ENCODE measurements at regions not wholly inside any gene's neighbourhood (a gene's known extent, or its start where the extent isn't known, plus 50 kb on each side); places are given as distances from the start of the nearest gene placed in this dataset.
A peak's percentile ranks its signal among the peaks of the same experiment; 100 is the strongest.

DNA sequence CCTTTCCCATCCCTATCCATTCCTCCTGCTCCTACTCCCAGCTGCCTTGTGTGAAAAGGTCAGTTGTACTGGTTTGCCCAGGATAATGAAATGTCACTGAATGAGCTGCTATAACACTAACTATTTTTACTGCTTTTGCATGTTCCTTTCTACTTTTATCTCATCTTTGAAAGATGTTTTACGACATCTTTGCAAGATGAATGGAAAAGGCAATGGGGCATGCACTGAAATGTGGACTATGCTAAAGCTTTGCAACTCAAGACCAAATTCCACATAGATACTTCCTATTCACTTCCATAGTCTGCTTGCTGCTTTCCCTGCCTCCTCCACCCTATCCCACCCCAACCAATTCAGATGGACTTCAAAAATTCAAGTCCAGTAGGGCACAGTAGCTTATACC, 111.3 kb downstream of the SETD4 start:
- Mint-ChIP-seq H3K27ac (no peak overlapping the region), H3K4me1 (no peaks in the 10 kb centered on the region), H3K4me3 (no peak overlapping the region), H3K36me3 (no peaks in the 10 kb centered on the region), H3K9me3 (no peaks in the 10 kb centered on the region)
- ATAC-seq, result no peak
- no peak for DNase-seq (ENCODE audit: low spot score in 2 of 2)

DNA sequence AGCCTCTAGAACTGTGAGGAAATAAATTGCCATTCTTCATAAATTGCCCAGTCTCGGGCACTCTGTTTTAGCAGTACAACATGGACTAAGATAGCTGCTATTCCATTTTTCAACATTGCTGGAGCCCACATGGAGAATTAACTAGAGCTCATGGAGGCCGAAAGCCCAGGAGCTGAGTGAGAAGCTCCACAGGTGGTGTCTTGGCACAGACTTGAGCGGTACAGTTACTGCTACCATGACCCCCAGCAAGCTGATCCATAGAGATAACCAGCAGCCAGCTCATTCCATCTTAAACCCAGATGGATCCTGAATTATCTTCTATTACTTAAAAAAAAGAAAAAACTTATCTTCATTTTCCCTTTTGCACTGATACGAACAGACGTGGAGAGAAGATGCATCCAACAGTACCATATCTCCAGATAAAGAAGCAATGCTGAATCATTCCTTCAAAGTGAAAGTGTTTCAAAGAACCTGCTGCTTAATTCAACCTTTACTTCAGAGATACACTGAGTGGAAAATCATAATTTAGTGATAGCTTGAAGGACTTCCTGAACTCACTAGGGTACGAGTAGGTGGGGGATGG, 115.1 kb downstream of the SETD4 start:
- ATAC-seq (no peak), DNase-seq (ENCODE audit: low spot score in 2 of 2) (no peak)
- no peaks in the 10 kb centered on the region for H3K36me3 Mint-ChIP-seq
- no peak overlapping the region for H3K27ac Mint-ChIP-seq
- H3K4me1 Mint-ChIP-seq, result no peaks in the 10 kb centered on the region
- no peak overlapping the region for H3K4me3 Mint-ChIP-seq
- no peaks in the 10 kb centered on the region for H3K9me3 Mint-ChIP-seq

DNA sequence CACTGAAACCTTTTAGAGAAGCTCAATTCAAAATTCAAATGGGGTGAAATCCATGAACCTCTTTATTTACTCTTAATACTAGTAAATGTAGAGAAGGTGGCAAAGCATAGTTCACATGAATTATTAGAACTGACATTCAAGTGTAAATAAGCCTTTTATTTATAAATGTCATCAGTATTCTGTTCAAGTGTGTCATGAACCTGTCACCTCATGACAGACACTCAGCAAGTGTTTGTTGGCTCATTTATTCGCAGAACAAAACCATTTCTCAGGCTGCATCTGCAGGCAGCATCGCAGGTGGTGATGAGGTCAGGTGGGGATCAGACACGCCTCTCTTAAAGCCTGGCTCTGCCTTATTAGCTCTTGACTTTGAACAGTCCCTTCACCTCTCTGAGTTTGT, 116.6 kb downstream of the SETD4 start:
- ATAC-seq, result no peak
- Mint-ChIP-seq H3K4me3 (no peak overlapping the region), H3K4me1 (no peaks in the 10 kb centered on the region), H3K36me3 (no peaks in the 10 kb centered on the region), H3K9me3 (no peaks in the 10 kb centered on the region), H3K27ac (no peak overlapping the region)
- DNase-seq (ENCODE audit: low spot score in 2 of 2), result no peak

DNA sequence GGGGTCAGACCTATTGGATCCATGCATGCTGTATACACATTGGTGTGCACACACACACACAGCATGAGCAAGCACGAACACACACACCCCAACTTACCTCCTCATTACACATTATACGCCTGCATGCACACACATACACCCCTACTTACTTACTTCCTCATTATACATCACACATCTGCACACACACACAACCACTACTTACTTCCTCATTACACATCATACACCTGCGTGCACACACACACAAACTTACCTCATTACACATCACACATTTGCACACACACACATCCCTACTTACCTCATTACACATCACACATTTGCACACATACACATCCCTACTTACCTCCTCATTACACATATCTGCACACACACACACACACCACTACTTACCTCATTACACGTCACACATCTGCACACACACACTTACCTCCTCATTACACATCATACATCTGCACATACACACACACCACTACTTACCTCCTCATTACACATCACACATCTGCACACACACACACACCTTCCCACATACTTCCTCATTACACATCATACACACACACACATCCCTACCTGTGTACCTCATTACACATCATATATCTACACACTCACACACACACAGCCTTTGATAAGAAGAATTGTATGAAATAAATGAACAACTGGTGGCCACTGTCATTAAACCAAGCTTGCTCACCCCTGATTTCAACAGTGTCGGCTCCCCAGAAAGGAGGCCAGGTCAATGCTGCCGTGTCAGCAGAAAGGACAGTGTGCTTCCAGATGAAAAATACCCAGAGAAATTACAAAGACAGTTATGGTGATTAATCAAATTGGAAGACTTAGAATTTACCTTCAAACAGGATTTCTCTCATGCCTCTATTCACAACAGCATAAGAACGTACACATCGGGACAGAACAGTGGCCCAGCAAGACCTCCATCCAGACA, 117.8 kb downstream of the SETD4 start:
- Mint-ChIP-seq H3K4me1 (no peaks in the 10 kb centered on the region), H3K4me3 (no peak overlapping the region), H3K27ac (no peak overlapping the region), H3K36me3 (no peaks in the 10 kb centered on the region), H3K9me3 (no peaks in the 10 kb centered on the region)
- DNase-seq (ENCODE audit: low spot score in 2 of 2) (no peak), ATAC-seq (no peak)

DNA sequence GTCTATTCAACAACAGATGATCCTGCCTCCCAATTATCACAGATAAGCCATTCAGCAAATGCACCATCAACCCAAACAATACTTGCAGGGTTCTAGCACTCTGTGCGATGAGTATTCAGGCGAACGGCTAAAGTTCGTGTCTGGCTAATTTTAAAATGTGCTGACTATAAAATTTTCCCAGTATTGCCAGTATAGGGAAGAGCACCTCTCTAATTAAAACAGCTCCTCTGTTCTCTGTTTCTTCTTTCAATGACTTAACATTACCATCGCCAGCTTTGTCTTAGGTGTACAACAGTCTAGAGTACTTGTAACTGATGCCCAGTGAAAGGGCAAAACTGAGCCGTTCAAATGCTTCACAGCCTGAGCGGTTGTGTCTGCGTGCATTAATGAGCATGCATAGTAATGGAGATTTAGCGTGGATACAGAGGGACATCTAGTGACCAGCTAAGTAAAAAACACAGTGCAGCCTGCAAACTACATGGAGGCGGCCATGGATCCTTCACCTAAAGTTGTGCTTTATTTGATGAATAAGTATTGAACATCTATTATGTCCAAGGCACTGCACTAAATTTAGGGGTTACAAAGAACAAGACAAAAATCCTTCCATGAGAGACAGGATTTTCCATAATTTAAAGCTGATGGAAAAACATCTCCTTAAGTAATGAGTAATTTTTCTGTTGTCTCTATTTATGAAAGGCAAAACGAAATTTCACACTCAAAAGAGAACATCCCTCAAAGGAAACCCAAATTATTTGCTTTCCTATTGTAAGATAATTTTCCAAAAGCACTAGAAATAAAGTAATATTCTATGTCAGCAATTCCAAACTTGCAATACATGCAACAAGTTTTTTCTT, 120.0 kb downstream of the SETD4 start:
- no peak for DNase-seq (ENCODE audit: low spot score in 2 of 2)
- Mint-ChIP-seq H3K4me1 (no peaks in the 10 kb centered on the region), H3K9me3 (no peaks in the 10 kb centered on the region), H3K4me3 (no peak overlapping the region), H3K27ac (no peak overlapping the region), H3K36me3 (no peaks in the 10 kb centered on the region)
- ATAC-seq, result peak; percentile 32

DNA sequence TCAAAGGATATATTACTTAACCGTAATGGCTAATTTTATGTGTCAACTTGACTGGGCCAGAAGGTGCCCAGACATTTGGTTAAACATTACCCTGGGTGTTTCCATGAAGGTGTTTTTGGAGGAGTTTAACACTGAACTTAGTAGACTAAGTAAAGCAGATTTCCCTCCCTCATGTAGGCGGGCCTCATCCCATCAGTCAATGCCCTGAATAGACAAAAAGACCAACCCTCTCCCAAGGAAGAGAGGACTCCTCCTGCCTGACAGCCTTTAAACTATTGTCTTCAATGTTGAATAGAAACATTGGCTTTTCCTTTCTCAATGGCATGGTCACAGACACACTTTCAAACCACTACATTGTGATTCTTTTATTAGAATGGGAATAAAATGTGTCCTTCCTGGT, 121.9 kb downstream of the SETD4 start:
- no peak overlapping the region for H3K27ac Mint-ChIP-seq
- no peaks in the 10 kb centered on the region for H3K9me3 Mint-ChIP-seq
- no peaks in the 10 kb centered on the region for H3K36me3 Mint-ChIP-seq
- no peak for ATAC-seq
- H3K4me1 Mint-ChIP-seq, result no peaks in the 10 kb centered on the region
- H3K4me3 Mint-ChIP-seq, result no peak overlapping the region
- DNase-seq (ENCODE audit: low spot score in 2 of 2), result peak in 1 of 2 donors; percentile 22

DNA sequence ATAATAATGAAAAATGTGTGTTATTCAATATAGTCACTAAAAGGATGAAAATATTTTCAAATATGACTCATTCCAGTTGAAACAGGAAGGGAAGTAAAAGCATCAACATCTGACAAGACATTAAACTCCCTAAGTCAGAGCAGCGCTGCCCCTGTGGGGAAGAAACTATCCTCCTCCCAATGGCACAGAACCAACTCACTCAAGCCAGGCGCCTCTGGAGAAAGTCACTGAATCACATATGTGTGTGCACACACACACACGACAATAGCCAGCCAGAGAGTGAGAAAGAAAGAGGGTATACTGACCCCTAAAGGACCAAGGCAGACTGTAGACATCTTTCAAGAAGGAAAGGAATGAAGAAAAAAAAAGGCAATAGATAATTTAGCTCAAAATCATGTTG, 126.9 kb downstream of the SETD4 start:
- Mint-ChIP-seq H3K27ac (no peak overlapping the region), H3K36me3 (no peaks in the 10 kb centered on the region), H3K4me1 (no peaks in the 10 kb centered on the region), H3K4me3 (no peak overlapping the region), H3K9me3 (no peaks in the 10 kb centered on the region)
- no peak for ATAC-seq
- no peak for DNase-seq (ENCODE audit: low spot score in 2 of 2)

DNA sequence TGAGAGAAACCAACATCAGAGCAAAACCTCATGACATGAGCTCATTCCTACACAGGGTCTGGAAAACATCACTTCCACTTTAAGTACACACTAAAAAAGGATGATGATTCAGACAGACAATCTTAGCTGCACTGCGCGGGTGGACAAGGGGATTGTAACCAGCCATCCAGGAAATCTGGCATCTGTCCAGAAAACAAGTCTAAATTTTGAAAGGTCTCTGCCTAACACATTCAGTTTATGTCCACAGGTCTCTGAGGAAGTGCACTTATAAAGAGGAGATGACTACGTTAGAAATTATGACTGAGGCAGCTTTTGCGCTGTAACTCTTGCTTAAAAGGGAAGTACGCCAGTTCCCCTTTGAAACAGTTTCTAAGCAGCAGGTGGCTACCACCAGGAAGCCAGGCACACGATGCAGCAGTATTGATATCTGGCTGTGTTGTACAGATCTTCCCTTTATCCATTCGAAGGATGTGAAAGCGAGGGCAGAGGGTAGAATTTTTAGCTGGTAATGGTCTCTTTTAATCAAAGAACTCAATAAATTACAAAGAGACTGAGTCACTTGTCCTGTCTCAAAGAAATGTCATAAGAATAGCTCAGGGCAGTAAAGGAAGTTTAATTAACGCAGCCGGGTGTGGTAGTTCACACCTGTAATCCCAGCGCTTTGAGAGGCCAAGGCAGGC, 128.0 kb downstream of the SETD4 start:
- Mint-ChIP-seq H3K9me3 (no peaks in the 10 kb centered on the region), H3K4me3 (no peak overlapping the region), H3K27ac (no peak overlapping the region), H3K36me3 (no peaks in the 10 kb centered on the region), H3K4me1 (no peaks in the 10 kb centered on the region)
- DNase-seq (ENCODE audit: low spot score in 2 of 2) (no peak), ATAC-seq (peak; percentile 66)

DNA sequence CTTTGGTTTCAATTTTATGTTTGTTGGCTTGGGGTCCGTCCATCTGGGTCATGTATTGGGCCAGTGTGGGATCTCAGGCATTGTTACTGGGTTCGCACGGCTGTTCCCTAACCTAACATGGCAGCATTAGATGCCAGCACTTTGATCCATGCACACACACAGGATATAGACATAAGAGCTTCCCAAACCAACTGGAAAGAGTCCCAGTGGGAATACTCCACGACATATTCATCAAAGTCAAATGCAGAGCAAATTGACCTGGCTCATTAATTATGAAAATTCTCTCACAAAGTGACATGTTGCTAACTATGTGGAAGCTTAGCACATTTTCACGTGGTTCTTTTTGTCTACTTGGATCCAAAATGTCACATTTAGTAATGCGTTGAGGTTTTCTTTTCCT, 130.4 kb downstream of the SETD4 start:
- H3K27ac Mint-ChIP-seq, result no peak overlapping the region
- DNase-seq (ENCODE audit: low spot score in 2 of 2), result no peak
- no peaks in the 10 kb centered on the region for H3K4me1 Mint-ChIP-seq
- H3K36me3 Mint-ChIP-seq, result no peaks in the 10 kb centered on the region
- no peak for ATAC-seq
- H3K4me3 Mint-ChIP-seq, result no peak overlapping the region
- no peaks in the 10 kb centered on the region for H3K9me3 Mint-ChIP-seq

DNA sequence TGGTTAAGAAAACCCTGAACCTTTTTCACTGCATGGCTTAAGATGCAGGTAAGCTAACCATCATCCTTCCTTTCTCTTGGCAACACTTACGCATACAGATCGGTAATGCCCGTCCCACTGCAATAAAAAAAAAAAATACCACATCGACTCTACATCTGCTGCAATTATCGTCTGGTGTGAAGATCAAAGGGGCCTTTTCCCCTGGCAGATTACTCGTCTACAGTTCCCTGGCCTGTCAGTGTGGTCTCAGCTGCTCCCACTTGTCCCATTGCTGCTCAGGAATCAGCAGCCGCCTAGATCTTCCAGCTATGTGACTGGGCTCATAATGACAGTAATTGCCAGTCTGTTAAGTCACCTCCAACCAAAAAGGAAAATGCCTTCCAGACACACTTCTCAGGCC, 133.1 kb downstream of the SETD4 start:
- DNase-seq (ENCODE audit: low spot score in 2 of 2), result no peak
- Mint-ChIP-seq H3K9me3 (no peaks in the 10 kb centered on the region), H3K4me3 (no peak overlapping the region), H3K4me1 (no peaks in the 10 kb centered on the region), H3K36me3 (no peaks in the 10 kb centered on the region), H3K27ac (no peak overlapping the region)
- ATAC-seq, result no peak

DNA sequence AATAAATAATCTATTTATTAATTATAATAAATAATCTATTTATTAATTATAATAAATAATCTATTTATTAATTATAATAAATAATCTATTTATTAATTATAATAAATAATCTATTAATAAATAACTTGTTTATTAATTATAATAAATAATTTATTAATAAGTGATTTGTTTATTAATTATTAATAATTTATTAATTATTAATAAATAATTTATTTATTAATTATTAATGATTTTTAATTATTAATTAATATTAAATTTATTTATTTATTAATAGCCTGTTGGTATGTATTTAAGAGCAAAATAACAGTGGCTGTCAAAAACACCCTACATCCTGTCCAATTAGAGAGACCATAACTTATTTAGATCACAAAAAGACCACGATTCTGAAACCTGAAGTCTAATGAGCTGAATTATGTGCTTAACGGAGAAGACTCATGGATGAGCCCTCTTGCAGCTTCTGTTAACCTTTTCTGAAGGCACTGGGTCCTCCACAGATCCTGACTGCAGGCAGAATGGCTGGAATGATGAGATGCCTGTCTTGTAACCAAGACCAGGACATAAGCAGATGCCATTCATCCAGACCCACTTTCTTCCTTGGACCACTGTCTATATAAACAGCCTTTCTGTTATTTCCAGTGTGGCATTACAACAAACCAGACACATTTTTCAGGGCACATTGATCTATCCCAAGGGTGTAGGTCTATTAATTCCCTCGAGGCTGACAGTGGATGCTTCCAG, 134.2 kb downstream of the SETD4 start:
- ATAC-seq (no peak), DNase-seq (ENCODE audit: low spot score in 2 of 2) (no peak)
- Mint-ChIP-seq H3K27ac (no peak overlapping the region), H3K9me3 (no peaks in the 10 kb centered on the region), H3K4me1 (no peaks in the 10 kb centered on the region), H3K36me3 (no peaks in the 10 kb centered on the region), H3K4me3 (no peak overlapping the region)

DNA sequence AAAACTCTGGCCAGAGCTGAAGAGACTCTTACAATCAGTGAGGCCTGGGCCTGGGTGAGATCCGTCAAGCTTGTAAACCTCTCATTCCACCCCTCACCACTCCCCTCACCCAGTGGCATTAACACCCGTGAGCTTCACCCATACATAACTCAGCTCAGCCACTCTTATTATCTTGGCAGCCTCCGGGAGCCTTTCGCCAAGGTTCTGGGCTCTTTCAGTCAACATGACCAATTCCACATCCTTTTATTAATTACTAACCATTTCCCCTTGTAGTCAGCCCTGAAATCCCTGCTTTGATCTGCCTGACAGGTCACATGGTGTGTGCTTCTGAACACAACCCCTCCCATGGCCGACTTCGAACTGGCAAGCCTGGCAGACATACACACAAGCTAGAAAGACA, 134.8 kb downstream of the SETD4 start:
- H3K9me3 Mint-ChIP-seq, result no peaks in the 10 kb centered on the region
- no peaks in the 10 kb centered on the region for H3K4me1 Mint-ChIP-seq
- ATAC-seq (peak; percentile 60), DNase-seq (ENCODE audit: low spot score in 2 of 2) (no peak)
- H3K4me3 Mint-ChIP-seq, result no peak overlapping the region
- no peaks in the 10 kb centered on the region for H3K36me3 Mint-ChIP-seq
- no peak overlapping the region for H3K27ac Mint-ChIP-seq

DNA sequence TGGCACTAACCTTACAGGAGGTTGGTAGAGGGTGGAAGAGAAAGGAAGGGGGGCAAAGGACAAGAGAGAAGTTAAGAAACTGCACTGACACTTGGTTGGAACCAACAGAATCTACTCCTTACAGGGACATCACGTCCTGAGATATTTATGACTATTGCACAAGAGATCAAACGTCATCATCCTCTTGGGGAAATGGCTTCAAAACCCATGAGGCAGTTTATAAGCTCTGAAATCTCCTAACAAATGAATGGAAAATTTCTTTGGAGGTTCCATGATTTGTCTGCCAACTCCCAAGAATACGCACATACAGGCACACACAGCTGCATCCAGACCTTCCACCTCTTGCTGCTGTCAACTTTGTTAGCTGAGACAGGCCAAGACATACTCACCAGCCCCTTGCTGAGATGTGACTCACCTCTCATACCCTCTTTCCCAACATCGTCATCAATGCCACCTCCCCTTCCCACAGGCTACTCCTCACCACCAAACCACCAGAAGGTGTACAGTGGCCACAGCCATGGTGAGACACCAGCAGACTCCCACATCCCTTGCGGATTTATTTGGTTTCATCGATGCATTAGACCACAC, 135.5 kb downstream of the SETD4 start:
- no peak overlapping the region for H3K4me3 Mint-ChIP-seq
- no peaks in the 10 kb centered on the region for H3K4me1 Mint-ChIP-seq
- H3K9me3 Mint-ChIP-seq, result no peaks in the 10 kb centered on the region
- DNase-seq (ENCODE audit: low spot score in 2 of 2), result no peak
- no peaks in the 10 kb centered on the region for H3K36me3 Mint-ChIP-seq
- no peak overlapping the region for H3K27ac Mint-ChIP-seq
- peak; percentile 67 for ATAC-seq

DNA sequence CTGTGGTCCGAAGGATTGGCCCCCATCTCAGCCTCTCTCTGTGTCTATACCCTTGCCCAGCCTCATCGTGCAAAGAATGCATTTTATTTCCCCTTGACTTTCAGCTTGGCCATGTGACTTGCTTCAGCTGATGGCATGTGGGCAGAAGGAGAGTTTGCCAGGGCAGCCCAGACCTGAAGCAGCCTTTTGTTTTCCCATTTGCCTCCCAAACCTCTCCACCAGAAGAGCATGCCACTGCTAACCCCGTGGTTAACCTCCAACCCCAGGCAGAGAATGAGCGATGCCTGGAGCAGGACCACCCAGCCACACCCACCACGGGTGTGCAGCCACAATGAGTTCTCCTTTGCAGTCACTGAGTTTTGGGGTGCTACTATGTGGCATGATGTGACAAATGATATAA, 136.4 kb downstream of the SETD4 start:
- Mint-ChIP-seq H3K9me3 (no peaks in the 10 kb centered on the region), H3K4me3 (no peak overlapping the region), H3K36me3 (no peaks in the 10 kb centered on the region), H3K27ac (no peak overlapping the region), H3K4me1 (no peaks in the 10 kb centered on the region)
- DNase-seq (ENCODE audit: low spot score in 2 of 2), result no peak
- no peak for ATAC-seq
